Colon (tissue), 2 donors: ENCODE measurements at regions not wholly inside any gene's neighbourhood (a gene's known extent, or its start where the extent isn't known, plus 50 kb on each side); places are given as distances from the start of the nearest gene placed in this dataset.

Experiments
- FAIRE-seq: peaks from 2 replicates; lab custom pipeline; 2012; peaks lifted over from hg19 to GRCh38; lab: Jason Lieb, UNC
- donor health status: control.
- donor health status: control.

DNA sequence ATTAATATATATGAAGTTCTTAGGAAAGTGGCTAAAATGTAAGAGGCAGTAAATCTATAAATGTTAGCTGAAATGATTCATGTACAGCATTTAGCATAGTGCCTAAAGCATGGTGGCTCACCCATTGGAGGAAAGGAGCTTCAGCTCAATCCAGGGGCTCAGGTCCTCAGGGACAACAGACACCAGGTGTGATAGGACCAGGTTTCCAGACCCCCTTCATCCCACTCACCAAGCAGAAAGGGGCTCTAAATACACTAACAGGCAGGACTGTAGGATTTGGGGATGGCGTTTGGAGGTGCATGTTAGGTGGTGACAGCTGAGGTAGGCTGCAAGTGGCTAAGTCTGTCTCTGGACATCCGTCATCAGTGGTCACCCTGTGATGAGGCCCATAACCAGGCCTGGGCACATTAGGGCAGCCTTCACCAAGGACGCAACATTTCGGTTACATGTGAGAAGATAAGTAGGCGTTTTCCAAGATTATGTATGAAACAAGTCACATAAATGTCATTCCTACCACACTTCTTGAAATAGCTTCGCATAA is 233.1 kb downstream of the C1orf94 start:
- no peak for FAIRE-seq

DNA sequence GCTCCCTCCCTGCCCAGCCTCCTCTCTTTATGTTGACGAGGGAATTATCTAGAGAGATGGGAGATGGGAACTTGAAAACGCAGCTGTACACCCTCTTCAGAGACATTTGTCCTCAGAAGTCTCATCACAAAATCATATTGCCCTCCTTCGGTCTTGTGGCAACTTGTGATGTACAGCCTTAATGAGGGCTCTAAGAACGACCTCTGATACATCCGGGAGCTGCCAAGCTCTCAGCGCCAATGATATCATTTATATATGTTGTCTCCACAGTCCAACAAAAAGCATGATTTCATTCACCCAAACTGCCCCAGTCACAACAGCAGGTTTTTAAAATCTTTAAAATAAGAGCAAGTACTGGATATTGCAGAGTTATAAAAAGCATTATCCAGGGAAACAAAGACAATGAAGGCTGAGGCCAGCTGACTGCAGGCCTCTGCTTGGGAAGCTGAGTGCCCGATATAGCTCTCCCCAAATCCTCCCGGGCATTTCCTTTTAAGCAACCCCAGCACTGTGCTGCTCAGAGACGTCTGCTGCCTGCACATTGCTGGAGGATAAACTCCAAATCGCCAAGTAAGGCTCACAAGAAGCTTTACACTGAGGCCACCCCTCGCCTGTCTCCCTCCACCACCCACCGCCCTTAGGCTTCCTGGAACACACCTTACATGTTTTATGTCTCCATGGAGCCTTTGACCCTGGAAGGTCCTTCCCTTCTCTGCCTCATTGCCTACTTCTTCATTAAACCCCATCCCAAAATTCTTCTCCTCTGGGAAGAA is 236.1 kb downstream of the C1orf94 start:
- FAIRE-seq = no peak

DNA sequence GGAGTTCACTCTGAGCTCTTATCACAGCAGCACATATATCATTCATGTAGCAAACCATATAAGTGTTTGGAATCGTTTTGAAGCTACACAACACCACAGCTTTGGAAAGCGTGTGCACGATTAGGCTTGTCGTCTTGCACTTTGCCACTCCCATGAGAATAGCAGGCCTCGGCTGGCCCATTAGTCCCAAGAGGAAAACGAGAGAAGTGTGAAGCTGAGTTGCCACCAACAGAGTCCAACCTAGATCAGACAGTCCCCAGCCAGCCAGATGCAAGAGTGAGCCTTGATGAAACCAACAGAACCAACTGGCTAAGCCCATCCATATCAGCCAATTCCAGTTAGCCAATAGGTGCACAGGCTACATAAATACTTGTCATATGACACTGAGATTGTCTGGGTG is 238.4 kb downstream of the C1orf94 start:
- FAIRE-seq = no peak

DNA sequence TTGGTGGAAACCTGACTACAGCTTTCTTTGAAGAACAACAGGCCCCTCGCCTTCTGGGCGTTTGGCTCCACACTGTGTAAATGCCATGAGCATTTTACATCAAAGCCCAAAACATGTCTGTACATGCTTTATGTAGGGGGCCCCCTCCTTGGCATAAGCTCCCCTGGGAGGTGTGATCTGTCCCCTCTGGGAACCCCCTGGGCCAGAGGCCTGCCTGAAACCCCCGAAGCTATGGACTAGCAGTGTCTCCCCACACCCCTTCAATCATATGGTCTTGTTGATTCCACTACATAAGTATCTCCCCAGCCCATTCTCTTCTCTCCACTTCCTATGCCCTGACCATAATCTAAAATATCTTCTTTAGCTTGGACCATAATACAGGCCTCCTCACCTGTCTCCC is 241.5 kb downstream of the C1orf94 start:
- no peak for FAIRE-seq

DNA sequence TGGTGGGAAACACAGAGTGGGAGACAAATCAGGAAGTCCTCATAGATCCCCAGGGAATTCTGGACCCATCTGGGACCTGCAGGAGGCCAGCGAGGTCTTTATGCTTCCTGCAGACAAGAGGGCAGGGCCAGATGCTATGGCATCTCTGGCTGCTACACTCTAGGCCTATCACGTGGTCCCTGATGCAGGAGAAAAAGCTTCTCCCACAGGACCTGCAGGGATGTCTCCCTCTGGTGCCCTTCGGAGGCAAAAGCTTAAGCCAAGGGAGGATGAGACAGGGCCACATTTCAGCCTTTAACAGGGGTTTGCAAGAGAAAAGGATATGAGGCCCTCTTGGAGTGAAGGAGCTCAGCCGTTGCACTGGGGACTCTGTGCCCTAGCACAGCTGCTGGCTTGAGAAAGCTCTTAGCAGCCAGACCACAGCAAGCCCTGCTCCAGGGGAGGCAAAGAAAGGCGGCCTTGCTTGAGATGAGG is 243.0 kb downstream of the C1orf94 start:
- FAIRE-seq = no peak

DNA sequence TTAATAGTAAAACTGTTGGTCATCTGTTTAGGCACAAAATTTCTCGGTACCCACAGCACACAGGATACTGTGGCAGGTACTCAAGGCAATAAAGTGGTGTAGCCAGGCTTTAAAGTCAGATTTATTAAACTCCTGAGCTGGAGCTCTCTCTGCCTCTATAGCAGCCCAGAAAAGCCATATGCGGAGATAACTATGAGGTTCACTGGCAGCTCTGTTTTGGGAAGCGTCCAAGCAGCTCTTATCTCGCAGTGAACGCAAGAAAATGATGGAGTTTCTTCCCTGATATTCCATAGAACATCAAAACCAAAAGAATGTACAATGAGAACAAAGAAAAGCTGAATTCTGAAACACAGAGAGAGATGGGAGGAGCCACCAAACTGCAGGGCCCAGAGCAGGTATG is 248.3 kb downstream of the C1orf94 start:
- FAIRE-seq = no peak

DNA sequence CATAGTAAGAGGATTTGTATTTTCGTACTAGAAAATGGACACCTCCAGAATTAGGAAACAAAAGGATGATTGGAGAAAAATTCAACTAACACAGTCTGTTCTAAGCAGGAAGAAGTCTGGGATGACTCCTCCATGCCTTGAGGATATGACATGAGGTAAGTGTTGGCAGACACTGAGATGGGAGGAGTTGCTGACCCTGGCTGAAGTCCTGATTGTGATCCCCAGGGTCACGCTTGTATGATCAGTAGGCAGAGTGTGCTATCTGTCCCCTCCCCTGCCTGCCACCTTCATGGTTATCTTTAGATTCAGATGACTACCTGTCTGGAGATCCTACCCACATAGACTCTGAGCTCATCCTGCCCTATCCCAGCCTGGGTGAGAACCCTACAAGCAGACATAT is 249.1 kb downstream of the C1orf94 start:
- no peak for FAIRE-seq

DNA sequence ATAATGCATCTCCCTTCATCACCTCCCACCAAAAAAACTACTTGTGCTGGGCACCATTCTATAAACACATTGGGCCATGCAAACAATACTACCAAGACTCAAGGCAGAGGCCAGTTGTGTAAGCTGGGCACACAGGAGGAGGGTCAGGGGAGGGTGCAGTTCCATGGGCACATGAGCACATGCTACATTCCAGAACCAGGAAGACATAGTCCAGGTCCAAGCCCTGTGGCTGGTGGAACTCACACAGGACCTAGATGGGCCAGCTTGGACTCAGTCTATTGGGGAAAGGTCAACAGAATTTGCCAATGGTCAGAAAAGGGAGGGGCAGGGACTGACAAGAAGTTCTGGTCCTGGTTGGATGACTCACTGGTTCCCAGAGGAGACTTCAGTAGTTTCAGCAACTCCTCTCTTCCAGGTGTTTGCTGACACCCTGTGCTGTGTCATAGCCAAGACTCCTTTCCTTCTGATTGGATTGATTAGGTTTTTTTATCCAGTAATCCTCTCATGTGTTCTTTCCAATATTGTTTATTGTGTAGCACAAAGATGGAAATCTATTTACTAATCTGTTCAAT is 249.7 kb downstream of the C1orf94 start:
- FAIRE-seq = no peak

DNA sequence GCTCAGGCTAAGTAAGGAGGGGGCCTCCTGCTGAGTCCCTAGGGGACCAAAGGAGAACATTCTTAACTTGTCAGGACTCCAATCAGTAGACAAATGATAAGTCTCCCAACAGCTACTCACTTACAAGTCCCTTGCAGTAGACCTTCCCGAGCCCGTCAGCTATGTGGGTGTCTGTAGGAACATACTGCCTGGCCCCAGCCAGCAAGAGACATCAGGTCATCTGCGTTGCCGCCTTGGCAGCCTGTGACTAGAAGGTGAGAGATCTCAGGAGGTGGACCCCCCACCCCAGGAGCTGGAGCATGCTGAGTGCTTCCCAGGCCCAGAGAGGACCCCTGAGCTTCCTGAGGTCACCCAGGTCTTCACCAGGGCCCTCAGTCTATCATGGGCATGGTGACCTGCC is 250.5 kb downstream of the C1orf94 start:
- FAIRE-seq = no peak

DNA sequence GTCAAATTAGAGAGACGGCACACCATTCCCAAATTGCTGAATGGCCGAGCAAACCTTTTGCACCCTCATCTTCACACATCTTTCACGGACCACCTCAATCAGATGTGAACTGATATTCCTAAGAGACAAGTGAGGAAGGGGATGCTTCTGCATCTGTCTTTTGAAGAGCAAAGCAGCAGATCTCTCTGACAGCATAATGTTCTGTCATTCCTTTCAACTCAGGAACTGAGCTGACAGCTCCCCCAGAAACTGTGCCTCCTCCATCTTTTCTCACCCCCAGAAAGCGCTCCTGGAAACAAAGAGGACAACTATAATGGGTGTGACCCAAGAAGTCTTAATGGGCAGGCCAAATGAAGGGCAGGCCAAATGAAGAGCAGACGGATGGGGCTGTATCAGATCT is 256.4 kb downstream of the C1orf94 start:
- no peak for FAIRE-seq

DNA sequence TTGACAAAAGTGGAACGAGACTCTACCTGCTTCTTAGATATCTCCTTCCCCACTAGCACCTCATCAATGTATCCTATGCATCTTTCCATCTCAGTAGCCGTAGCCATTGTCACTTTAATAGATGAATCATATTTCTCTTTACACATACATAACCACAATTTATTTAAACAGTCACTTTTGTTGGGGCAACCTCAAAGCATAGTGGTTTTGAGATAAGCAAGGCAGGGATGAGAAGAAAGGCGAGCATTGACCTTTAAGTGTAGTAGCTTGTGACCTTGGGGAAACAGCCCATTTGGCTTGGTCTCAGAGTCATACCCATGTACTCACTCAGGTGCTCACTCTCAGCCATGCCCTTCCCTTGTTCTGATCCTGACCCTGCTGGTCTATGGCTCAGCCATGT is 260.1 kb downstream of the C1orf94 start:
- FAIRE-seq = no peak

DNA sequence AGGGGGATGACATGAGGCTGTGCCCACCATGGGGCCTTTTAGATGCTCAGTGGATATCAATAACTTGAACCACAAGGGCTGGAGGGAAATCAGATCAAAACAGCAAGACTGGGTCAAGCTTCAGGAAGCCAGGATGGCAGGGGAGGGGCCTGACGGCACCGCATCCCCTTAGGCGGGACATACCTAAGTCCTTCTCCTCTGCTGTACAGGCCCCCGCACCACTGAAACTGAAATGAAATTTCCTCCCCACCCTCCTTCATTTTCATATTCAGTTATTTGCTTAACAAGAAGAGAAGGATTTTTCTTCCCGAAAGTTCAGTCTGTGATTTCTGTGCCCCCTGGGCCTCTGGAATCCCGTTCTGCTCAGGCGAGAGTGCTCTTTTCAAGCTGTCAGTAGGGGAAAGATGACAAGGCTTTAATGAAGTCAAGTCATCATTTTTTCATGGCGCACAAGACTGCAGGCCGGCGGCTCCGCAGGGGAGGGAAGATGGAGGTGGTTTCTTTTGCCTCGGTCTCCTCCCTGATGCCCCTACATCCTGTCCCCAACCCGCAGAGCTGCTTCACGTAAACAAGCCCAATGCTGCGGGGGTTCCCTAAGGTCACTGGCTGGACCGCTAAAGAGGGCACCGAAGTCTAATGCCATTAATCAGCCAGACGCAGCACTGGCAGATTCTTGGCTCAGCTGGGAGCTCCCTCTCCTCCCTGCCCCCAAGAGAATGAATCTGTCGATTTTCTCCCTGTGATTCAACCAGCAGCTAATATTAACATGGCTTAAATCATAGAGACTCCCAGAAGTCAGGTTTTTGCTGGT is 264.8 kb downstream of the C1orf94 start:
- FAIRE-seq = no peak

DNA sequence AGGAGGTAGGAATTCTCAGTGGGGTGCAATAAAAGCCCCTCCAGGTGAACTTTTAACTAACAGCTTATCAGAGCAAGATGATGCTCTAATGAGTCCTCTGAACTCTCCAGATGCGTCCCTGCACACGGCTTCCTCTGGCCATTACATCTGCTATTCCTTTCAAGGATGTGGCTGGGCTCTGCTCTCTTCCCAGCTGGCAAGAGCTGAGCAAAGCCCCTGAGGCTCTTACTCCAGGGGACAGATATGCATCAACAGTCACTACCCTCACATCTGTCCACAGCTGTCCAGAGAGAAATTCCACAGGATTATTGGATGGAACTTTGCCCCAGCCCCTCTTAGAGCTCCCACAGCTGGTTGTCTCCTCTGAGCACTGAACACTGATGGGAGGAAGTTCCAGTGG is 267.8 kb downstream of the C1orf94 start:
- FAIRE-seq = no peak

DNA sequence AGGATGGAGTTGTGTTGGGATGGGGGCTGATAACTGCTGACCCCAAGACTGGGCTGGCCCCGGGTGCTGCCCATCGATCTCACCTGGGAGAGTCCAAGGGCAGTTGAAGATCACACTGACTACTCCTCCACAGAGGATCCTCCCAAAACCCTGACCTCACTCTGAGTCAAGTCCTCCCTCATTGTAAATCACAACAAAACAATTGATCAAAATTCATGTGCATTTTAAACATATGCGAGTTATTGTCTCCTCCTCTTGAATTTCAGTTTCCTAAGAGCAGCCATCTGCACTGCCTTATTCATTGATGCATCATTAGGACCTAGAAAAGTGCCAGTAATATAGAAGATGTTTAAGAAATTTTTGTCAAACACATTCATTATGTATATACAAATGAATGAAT is 273.6 kb downstream of the C1orf94 start:
- FAIRE-seq = no peak

DNA sequence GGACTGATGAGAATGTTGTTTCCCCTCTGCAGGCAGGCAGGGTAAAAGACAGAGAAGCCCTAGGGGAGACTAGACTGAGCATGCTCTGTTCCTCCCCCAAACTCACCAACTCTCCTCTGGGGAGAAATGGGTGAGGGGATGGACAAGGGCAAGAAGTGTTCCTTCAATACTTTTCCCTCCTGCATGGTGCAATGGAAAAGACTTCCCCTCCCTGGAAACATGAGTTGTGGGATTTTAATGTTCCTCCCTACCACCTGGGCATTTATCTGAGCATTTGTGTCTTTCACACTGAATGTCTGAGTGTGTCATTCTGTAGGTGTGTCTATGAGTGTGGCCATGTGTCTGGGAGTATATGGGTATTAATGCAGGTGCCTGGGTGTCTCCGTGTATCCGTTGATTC is 275.7 kb downstream of the C1orf94 start:
- FAIRE-seq = no peak

DNA sequence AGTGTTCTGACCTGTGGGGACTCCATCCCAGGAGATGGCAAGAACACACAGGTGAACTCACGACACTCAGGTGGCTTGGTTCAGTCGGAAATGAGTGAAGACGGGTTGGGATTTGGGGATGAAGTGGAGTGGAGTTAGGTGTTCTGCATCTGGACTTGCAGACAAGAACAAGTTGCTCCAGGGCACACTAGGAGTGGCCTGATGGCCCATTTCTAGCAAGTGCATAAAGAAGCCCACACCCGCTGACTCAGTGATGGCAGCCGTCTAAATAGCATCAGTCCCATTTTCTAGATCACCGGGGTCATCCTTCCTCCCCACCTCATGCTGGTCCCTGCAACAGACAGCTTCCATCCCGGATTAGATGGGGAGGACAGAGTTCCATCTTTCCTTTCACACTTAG is 278.4 kb downstream of the C1orf94 start:
- no peak for FAIRE-seq

DNA sequence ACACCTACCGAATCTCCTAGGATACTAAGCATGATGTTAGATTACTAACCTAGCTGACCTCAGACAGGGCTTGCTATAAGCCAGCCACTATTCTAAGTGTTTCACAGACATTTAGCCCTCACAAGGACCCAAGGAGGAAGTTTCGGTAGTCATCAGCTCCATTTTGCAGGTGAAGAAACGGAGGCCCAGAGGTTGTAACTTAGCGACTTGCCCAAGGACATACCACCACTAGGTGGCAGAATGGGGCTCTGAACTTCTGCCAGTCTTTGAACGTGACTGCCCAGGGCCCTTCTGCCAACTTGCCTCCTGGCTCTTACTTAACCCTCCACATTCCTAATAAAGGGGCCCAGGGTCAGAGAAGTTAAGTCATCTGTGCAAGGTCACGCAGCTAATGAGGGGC is 283.5 kb downstream of the C1orf94 start:
- FAIRE-seq = no peak

DNA sequence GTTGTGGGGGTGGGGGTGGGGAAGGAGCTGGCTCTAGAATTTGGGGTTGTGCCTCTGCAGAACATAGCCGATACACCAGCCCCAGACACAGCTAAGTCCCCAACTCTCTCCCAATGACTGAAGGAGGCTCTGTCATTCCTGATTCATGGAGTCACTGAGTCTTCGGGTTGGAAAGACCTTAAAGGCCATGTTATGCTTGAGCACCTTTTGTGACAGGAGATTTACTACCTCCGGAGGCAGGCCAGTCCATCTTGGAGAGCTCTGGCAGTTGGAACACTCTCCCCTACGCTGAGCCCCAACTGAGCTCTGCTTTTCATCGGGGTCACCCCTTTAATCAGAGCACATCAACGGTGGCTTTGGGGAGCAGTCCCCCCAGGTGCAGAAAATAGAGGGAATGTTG is 284.4 kb upstream of the GJB5 start:
- no peak for FAIRE-seq

DNA sequence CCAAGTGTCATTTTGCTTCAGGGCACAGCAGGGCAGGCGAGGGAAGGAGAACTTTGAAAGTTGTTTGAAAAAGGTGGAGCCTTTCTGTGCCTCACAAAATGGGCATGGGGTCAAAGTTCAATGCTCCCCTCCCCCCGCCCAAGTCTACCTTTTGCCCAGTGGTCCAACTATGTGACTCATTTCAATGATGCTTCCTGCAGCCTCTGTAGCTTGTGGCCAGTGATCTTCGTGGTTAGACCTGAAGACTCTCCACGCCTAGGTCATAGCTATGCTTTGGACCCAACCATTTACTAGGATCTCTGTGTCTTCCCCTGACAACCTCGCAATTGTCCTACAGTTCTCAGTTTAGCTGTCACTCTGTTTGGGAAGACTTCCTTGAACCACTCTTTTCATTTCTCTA is 280.3 kb upstream of the GJB5 start:
- no peak for FAIRE-seq

DNA sequence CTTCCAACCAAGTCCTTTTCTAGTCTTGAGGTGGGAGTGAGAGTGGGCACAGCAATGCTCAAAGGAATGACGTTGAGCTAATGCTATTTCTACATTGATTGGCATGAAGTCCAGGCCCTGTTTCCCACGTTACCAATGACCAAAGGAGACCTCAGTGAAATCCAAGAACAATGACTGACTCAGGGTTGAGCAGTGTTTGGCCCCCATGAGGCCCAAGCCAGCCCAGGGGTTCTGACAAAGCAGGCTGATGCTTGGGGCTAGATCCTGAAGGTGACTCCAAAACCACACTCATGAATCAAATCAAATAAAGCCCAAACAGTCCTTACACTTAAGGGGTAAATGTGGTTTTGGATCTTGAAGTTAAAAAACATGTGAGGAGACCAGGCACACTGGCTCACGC is 278.5 kb upstream of the GJB5 start:
- no peak for FAIRE-seq

DNA sequence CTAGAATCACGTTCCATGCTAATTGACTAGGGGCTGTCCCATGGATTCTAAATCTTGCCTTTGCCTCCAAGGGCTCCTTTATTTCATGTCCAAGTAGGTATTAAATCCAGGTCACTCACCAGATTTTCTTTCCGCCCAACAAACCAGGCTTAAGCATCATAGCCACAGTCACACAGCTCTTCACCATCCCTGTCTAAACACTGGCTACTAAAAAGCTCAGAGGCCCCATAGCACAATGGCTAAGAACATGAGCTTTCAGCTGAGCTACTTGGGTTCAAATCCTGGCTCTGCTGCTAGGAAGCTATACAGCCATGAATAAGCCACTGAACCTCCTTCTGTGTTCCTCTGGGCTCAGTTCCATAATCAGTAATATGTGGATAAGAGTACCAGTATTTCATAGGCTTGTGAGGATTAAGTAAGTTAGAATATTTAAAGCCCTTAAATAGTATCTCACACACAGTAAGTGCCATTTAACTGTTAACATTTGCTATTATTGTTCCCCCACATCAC is 277.2 kb upstream of the GJB5 start:
- FAIRE-seq = no peak

DNA sequence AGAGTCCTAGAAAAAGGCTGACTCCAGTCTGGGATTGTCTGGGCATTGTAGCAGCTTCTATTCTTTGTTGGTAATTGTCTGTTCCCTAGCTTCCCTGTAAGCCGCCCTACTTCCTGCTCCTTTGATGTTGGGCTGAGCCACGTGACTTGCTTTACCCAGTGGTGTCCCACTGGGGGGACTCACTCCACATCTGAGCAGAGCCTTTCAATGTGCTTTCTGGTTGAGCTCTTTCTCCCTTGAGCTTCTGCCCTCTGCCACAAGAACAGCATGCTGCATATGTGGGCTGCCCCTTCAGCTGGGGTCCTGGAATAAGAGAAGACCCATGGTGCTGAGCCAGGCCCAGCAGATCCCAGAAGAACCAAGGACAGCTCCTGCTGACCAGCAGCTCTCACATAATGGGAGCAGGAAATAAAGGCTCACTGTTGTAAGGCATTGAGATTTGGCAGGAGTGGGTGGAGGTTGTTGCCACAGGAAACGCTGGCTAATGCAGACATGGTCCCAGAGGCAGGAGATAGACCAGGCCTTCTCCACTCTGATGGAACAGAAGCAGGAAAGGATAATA is 276.3 kb upstream of the GJB5 start:
- no peak for FAIRE-seq

DNA sequence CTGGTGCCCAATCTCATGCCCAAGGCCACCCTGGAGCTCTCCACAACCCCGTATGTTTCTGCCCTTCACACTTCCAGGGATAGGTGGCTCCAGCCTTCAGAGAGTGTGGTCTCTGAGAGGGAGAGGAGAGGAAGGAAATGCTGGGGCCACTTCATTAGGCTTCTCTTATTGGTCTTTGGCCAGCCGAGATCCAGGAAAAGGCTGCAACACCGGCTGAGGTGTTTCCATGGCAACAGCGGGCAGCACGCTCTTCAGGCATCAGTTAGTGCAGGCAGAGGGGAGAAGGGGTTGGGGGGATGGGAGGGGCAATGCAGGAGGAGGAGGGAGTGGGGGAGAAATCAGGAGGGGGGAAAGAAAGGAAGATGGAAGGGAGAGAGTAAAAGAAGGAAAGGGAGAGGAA is 275.1 kb upstream of the GJB5 start:
- no peak for FAIRE-seq
